Neural cell (in vitro differentiated cells): ENCODE measurements at regions not wholly inside any gene's neighbourhood (a gene's known extent, or its start where the extent isn't known, plus 50 kb on each side); places are given as distances from the start of the nearest gene placed in this dataset.

Experiments used
- H2AFZ ChIP-seq: fragments of 200-600, 300-800 bp; sonication (generic), shearing (Covaris generic); 2 replicates; pipeline ENCODE4 v1.6.0; 2014; ENCODE audit warnings: low read depth, mild to moderate bottlenecking, antibody characterized with exemption, low read length, moderate library complexity
- H3F3A ChIP-seq: fragments of 200-600 bp; shearing (Covaris generic); 2 replicates; pipeline ENCODE4 v1.6.1; 2016; ENCODE audit warnings: mild to moderate bottlenecking, moderate library complexity, mixed read lengths, antibody characterized with exemption, low read length; ENCODE audit not compliant: insufficient read depth, poor library complexity, severe bottlenecking
- H3K27ac ChIP-seq: fragments of 200-600, 300-800 bp; sonication (generic), shearing (Covaris generic); 2 replicates; pipeline ENCODE4 v1.5.1; 2014; ENCODE audit warnings: mild to moderate bottlenecking, low read length, moderate library complexity
- H3K27me3 ChIP-seq: fragments of 300-800, 200-600 bp; sonication (generic), shearing (Covaris generic); 2 replicates; pipeline ENCODE4 v1.6.0; 2014; ENCODE audit warnings: mild to moderate bottlenecking, low read depth, low read length, moderate library complexity; ENCODE audit not compliant: insufficient read depth
- H3K36me3 ChIP-seq: fragments of 300-800, 200-600 bp; sonication (generic), shearing (Covaris generic); 2 replicates; pipeline ENCODE4 v1.5.1; 2014; ENCODE audit warnings: mild to moderate bottlenecking, antibody characterized with exemption, low read length, moderate library complexity; ENCODE audit not compliant: insufficient read depth
- H3K4me2 ChIP-seq: fragments of 300-800, 200-600 bp; sonication (generic), shearing (Covaris generic); 2 replicates; pipeline ENCODE4 v1.6.0; 2014; ENCODE audit warnings: mild to moderate bottlenecking, low read length
- H3K4me3 ChIP-seq: fragments of 300-800, 200-600 bp; sonication (generic), shearing (Covaris generic); 2 replicates; pipeline ENCODE4 v1.5.1; 2014; ENCODE audit warnings: mild to moderate bottlenecking, low read length, moderate library complexity
- H3K79me2 ChIP-seq: fragments of 200-600 bp; shearing (Covaris generic); replicated peaks from 2 replicates; pipeline ENCODE4 v1.6.0; 2014; ENCODE audit warnings: mild to moderate bottlenecking, low read length, moderate library complexity; ENCODE audit not compliant: insufficient read depth
- H3K9ac ChIP-seq: fragments of 300-800, 200-600 bp; sonication (generic), shearing (Covaris generic); 2 replicates; pipeline ENCODE4 v1.6.1; 2016; ENCODE audit warnings: mild to moderate bottlenecking, low read length, mixed read lengths
- H3K9me2 ChIP-seq: fragments of 200-600 bp; shearing (Covaris generic); 2 replicates; pipeline ENCODE4 v1.6.1; 2016; ENCODE audit warnings: mild to moderate bottlenecking, low read length, mixed read lengths; ENCODE audit not compliant: insufficient read depth
- H3K9me3 ChIP-seq: fragments of 200-600, 300-800 bp; sonication (generic), shearing (Covaris generic); 2 replicates; pipeline ENCODE4 v1.6.1; 2016; ENCODE audit warnings: mild to moderate bottlenecking, mixed run types, low read length, moderate library complexity, mixed read lengths
- H4K20me1 ChIP-seq: fragments of 200-600 bp; shearing (Covaris generic); 2 replicates; pipeline ENCODE4 v1.6.1; 2016; ENCODE audit warnings: mild to moderate bottlenecking, mixed run types; ENCODE audit not compliant: insufficient read depth
- EP300 ChIP-seq: fragments of 450-650 bp; conservative IDR thresholded peaks from 2 replicates; pipeline ENCODE4 v1.6.1; 2014; ENCODE audit warnings: antibody characterized with exemption, mild to moderate bottlenecking, moderate library complexity; ENCODE audit not compliant: poor library complexity, severe bottlenecking
- EZH2 ChIP-seq: fragments of 200-600, 300-800 bp; shearing (Covaris generic), sonication (generic); IDR thresholded peaks from 2 replicates; pipeline ENCODE4 v1.6.1; 2014; ENCODE audit warnings: antibody characterized with exemption, low read length, borderline replicate concordance, mild to moderate bottlenecking; ENCODE audit not compliant: insufficient read depth, poor library complexity, severe bottlenecking
- MXI1 ChIP-seq: fragments of 450-650 bp; conservative IDR thresholded peaks from 2 replicates; pipeline ENCODE4 v1.6.1; 2014; ENCODE audit warnings: antibody characterized with exemption, mild to moderate bottlenecking; ENCODE audit not compliant: poor library complexity, severe bottlenecking
- POLR2AphosphoS5 ChIP-seq: IDR thresholded peaks from 2 replicates; pipeline ENCODE4 v1.6.1; 2012
- RAD21 ChIP-seq: fragments of 450-650 bp; conservative IDR thresholded peaks from 2 replicates; pipeline ENCODE4 v1.6.1; 2014; ENCODE audit warnings: antibody characterized with exemption, mild to moderate bottlenecking, moderate library complexity
- SMC3 ChIP-seq: fragments of 450-650 bp; conservative IDR thresholded peaks from 2 replicates; pipeline ENCODE4 v1.6.1; 2014; ENCODE audit warnings: antibody characterized with exemption, mild to moderate bottlenecking, moderate library complexity; ENCODE audit not compliant: poor library complexity
- TAF1 ChIP-seq: IDR thresholded peaks from 2 replicates; pipeline ENCODE4 v1.6.1; 2012; ENCODE audit warnings: low read depth
- TF ChIP-seq, protein P1 (sequence below): fragments of 450-650 bp; IDR thresholded peaks from 2 replicates; pipeline ENCODE4 v1.5.1; 2014; ENCODE audit warnings: antibody characterized with exemption, mild to moderate bottlenecking, moderate library complexity; ENCODE audit not compliant: poor library complexity, severe bottlenecking
- TF ChIP-seq, protein P2 (sequence below): IDR thresholded peaks from 2 replicates; pipeline ENCODE4 v1.6.1; 2012; ENCODE audit warnings: borderline replicate concordance

- Histone ChIP-seq H3K36me3 (no peaks in the 10 kb centered on the region), H3F3A (no peaks in the 10 kb centered on the region), H3K9me2 (no peaks in the 10 kb centered on the region), H4K20me1 (no peaks in the 10 kb centered on the region), H3K4me3 (no peak overlapping the region), H3K27me3 (no peaks in the 10 kb centered on the region), H3K79me2 (no peaks in the 10 kb centered on the region), H3K9me3 (no peaks in the 10 kb centered on the region), H3K27ac (no peak overlapping the region), H3K4me2 (no peak overlapping the region), H2AFZ (no peak overlapping the region), H3K9ac (no peak overlapping the region)
- TF ChIP-seq POLR2AphosphoS5 (no peak), EZH2 (no peak), SMC3 (no peak), TAF1 (no peak), EP300 (no peak), MXI1 (no peak), RAD21 (no peak)
- TF ChIP-seq, protein P1, sequence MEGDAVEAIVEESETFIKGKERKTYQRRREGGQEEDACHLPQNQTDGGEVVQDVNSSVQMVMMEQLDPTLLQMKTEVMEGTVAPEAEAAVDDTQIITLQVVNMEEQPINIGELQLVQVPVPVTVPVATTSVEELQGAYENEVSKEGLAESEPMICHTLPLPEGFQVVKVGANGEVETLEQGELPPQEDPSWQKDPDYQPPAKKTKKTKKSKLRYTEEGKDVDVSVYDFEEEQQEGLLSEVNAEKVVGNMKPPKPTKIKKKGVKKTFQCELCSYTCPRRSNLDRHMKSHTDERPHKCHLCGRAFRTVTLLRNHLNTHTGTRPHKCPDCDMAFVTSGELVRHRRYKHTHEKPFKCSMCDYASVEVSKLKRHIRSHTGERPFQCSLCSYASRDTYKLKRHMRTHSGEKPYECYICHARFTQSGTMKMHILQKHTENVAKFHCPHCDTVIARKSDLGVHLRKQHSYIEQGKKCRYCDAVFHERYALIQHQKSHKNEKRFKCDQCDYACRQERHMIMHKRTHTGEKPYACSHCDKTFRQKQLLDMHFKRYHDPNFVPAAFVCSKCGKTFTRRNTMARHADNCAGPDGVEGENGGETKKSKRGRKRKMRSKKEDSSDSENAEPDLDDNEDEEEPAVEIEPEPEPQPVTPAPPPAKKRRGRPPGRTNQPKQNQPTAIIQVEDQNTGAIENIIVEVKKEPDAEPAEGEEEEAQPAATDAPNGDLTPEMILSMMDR: no peak
- TF ChIP-seq, protein P2, sequence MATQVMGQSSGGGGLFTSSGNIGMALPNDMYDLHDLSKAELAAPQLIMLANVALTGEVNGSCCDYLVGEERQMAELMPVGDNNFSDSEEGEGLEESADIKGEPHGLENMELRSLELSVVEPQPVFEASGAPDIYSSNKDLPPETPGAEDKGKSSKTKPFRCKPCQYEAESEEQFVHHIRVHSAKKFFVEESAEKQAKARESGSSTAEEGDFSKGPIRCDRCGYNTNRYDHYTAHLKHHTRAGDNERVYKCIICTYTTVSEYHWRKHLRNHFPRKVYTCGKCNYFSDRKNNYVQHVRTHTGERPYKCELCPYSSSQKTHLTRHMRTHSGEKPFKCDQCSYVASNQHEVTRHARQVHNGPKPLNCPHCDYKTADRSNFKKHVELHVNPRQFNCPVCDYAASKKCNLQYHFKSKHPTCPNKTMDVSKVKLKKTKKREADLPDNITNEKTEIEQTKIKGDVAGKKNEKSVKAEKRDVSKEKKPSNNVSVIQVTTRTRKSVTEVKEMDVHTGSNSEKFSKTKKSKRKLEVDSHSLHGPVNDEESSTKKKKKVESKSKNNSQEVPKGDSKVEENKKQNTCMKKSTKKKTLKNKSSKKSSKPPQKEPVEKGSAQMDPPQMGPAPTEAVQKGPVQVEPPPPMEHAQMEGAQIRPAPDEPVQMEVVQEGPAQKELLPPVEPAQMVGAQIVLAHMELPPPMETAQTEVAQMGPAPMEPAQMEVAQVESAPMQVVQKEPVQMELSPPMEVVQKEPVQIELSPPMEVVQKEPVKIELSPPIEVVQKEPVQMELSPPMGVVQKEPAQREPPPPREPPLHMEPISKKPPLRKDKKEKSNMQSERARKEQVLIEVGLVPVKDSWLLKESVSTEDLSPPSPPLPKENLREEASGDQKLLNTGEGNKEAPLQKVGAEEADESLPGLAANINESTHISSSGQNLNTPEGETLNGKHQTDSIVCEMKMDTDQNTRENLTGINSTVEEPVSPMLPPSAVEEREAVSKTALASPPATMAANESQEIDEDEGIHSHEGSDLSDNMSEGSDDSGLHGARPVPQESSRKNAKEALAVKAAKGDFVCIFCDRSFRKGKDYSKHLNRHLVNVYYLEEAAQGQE: no peak
Observed at GRCh38 chr1:214831956-214832355, 229.0 kb downstream of the CENPF start.

GRCh38 chr1:214833178-214833756 lies 230.3 kb downstream of the CENPF start:
- TF ChIP-seq, protein P2: no peak

More at GRCh38 chr1:214833178-214833756, 230.3 kb downstream of the CENPF start:
- Histone ChIP-seq H3K9me3 (no peaks in the 10 kb centered on the region), H3K79me2 (no peaks in the 10 kb centered on the region), H4K20me1 (no peaks in the 10 kb centered on the region), H3K4me3 (no peak overlapping the region), H3K27me3 (no peaks in the 10 kb centered on the region), H3K9ac (no peak overlapping the region), H2AFZ (no peak overlapping the region), H3K36me3 (no peaks in the 10 kb centered on the region), H3K9me2 (no peaks in the 10 kb centered on the region), H3K4me2 (no peak overlapping the region), H3F3A (no peaks in the 10 kb centered on the region), H3K27ac (no peak overlapping the region)
